Testis (tissue), 2 donors: ENCODE measurements at regions not wholly inside any gene's neighbourhood (a gene's known extent, or its start where the extent isn't known, plus 50 kb on each side); places are given as distances from the start of the nearest gene placed in this dataset.

Source experiments
- DNase-seq: peaks from one replicate; pipeline ENCODE4 v3.0.0-alpha.2; 2019
- H3K27ac ChIP-seq, 2 donors: fragments of 200-600 bp; sonication (generic); one replicate each; pipeline ENCODE4 v1.5.1; 2019
- H3K27me3 ChIP-seq: fragments of 200-600 bp; sonication (generic); one replicate; pipeline ENCODE4 v1.5.1; 2019
- H3K36me3 ChIP-seq: fragments of 200-600 bp; sonication (generic); one replicate; pipeline ENCODE4 v1.5.1; 2017; ENCODE audit warnings: low read depth; ENCODE audit errors: missing control alignments
- H3K4me1 ChIP-seq: fragments of 200-600 bp; sonication (generic); one replicate; pipeline ENCODE4 v1.5.1; 2019
- H3K4me3 ChIP-seq, 2 donors: fragments of 200-600 bp; sonication (generic); one replicate each; pipeline ENCODE4 v1.5.1; 2017 to 2019
- H3K9me3 ChIP-seq: fragments of 200-600 bp; sonication (generic); one replicate; pipeline ENCODE4 v1.5.1; 2017
- POLR2A ChIP-seq: fragments of 450-650 bp; IDR thresholded peaks from one replicate; pipeline ENCODE4 v1.6.1; 2017; ENCODE audit warnings: antibody characterized with exemption, mild to moderate bottlenecking, moderate library complexity
- WGBS, 2 donors: methylation state at CpG; one replicate each; pipeline ENCODE4 v1.1.5; 2018; 5-methylcytosine and 5-hydroxymethylcytosine counted together
- intact Hi-C: fragments of 100-400 bp; cut with DNase I; formaldehyde crosslinking; loops from one replicate; pipeline ENCODE4 v1.15.1; 2023; ENCODE audit warnings: low total_unique reads
- TF ChIP-seq, protein P1 (sequence below), 3 experiments: fragments of 450-650 bp in 2 of 3; fragments of 200-600 bp in 1 of 3; sonication (generic) in 1 of 3; IDR thresholded peaks; one replicate each; pipeline ENCODE4 v1.5.1; 2016 to 2019; ENCODE audit warnings: antibody characterized with exemption in 3 of 3, mild to moderate bottlenecking in 2 of 3, moderate library complexity in 1 of 3

DNA sequence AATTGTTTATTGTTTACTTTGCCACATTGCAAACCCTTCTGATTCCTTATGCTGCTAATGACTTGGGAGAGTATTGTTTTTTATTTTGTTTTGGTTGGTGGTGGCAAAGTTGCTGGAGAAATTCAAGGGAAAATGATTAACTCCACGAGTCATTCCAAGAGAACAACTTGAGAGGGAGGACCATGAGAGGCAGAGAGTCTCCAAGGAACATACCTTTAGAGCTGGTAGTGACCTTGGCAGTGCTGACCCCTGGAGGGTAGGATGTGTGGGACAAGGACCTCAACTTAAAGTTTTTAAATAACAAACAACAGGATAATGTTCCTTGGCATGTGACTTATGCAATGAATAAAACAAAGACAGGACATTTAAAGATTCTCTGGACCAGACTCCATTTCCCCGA, 139.7 kb downstream of the LRRC70 start:
- no peaks in the 10 kb centered on the region for H3K36me3 ChIP-seq
- TF ChIP-seq, protein P1, sequence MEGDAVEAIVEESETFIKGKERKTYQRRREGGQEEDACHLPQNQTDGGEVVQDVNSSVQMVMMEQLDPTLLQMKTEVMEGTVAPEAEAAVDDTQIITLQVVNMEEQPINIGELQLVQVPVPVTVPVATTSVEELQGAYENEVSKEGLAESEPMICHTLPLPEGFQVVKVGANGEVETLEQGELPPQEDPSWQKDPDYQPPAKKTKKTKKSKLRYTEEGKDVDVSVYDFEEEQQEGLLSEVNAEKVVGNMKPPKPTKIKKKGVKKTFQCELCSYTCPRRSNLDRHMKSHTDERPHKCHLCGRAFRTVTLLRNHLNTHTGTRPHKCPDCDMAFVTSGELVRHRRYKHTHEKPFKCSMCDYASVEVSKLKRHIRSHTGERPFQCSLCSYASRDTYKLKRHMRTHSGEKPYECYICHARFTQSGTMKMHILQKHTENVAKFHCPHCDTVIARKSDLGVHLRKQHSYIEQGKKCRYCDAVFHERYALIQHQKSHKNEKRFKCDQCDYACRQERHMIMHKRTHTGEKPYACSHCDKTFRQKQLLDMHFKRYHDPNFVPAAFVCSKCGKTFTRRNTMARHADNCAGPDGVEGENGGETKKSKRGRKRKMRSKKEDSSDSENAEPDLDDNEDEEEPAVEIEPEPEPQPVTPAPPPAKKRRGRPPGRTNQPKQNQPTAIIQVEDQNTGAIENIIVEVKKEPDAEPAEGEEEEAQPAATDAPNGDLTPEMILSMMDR (IDR thresholded peaks at IDR 0.05), result no peak
- no peak for TF ChIP-seq POLR2A
- DNase-seq, result no peak
- intact Hi-C loops, result no loop called here
- H3K27me3 ChIP-seq, result no peaks in the 10 kb centered on the region
- peaks cover 12% of the 10 kb centered on the region for H3K4me1 ChIP-seq
- 85 to 94% methylated on average over 2 of the region's 2 CpGs for WGBS, 2 donors
- no peak overlapping the region for H3K4me3 ChIP-seq
- H3K9me3 ChIP-seq, result no peaks in the 10 kb centered on the region
- no peak overlapping the region for H3K27ac ChIP-seq

DNA sequence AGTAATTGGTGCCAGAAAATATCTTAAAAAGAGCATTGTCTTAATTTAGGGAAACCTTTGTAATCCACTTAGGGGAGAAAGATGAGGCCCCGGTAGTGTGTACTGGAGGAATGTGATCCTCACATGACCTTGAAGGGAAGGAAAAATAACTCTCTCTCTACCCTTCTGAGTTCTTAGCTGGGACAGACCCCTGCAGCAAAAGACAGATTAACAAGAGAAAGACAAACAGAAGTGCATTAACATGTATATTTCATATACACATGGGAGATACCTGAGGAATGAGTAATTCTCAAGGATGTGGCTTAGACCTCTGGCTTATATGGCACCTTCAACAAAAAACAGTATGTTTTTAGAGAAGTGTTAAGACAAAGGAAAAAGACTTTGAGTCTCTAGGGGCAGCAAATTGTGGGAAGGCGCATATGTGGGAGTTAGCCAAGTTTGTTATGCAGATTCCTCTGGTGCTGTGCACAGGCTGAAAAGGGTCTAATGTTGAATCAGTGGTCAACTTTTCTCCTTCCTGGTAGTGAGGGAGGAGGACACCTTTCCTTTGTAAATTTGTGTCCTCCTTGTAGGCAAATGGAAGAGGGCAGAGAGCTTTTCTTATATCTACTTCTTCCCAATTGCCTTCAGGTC, 138.8 kb downstream of the LRRC70 start:
- TF ChIP-seq POLR2A, result no peak
- TF ChIP-seq, protein P1 (IDR thresholded peaks at IDR 0.05), result no peak
- Histone ChIP-seq H3K4me1 (peaks cover 12% of the 10 kb centered on the region), H3K9me3 (no peaks in the 10 kb centered on the region), H3K27me3 (no peaks in the 10 kb centered on the region), H3K36me3 (no peaks in the 10 kb centered on the region), H3K27ac (no peak overlapping the region), H3K4me3 (no peak overlapping the region)
- 37 to 39% methylated on average over 2 of the region's 2 CpGs for WGBS, 2 donors
- no peak for DNase-seq
- intact Hi-C loops, result no loop called here

DNA sequence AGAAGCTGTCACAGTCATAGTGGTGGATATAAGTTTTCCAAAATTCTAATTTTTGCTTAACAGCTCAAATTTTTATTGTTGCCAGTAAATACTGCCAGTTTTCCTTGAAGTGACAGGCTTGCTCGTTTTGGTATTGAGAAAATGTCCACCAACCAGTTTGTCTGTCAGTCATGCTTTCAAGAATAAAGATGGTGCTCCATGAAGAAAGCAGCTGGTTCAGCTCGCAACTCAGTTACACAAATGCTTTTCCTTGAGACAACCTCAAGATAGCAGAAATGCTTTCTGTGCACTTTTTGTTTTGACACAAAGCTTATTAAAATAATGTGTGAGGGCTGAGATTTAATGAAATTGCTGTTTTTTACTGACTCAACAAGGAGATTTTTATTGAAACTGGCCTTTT, 135.7 kb downstream of the LRRC70 start:
- intact Hi-C loops, result no loop called here
- no peaks in the 10 kb centered on the region for H3K27me3 ChIP-seq
- no peaks in the 10 kb centered on the region for H3K36me3 ChIP-seq
- H3K4me1 ChIP-seq, result peaks cover 12% of the 10 kb centered on the region
- H3K27ac ChIP-seq, result no peak overlapping the region
- no peak for DNase-seq
- TF ChIP-seq POLR2A, result no peak
- TF ChIP-seq, protein P1 (IDR thresholded peaks at IDR 0.05), result no peak
- 47 to 57% methylated on average over 2 of the region's 2 CpGs for WGBS, 2 donors
- H3K9me3 ChIP-seq, result no peaks in the 10 kb centered on the region
- H3K4me3 ChIP-seq, result no peak overlapping the region

- DNase-seq, result no peak
- intact Hi-C loops, result no loop called here
- Histone ChIP-seq H3K9me3 (no peaks in the 10 kb centered on the region), H3K27me3 (no peaks in the 10 kb centered on the region), H3K4me3 (no peak overlapping the region), H3K27ac (no peak overlapping the region), H3K4me1 (no peaks in the 10 kb centered on the region), H3K36me3 (no peaks in the 10 kb centered on the region)
- WGBS, 2 donors, result 74 to 81% methylated on average over 1 of the region's 1 CpG
- TF ChIP-seq, protein P1 (IDR thresholded peaks at IDR 0.05), result no peak
- no peak for TF ChIP-seq POLR2A
Observed at GRCh38 chr5:62708481-62709325, 130.1 kb downstream of the LRRC70 start.
